Neuron (in vitro differentiated cells): ENCODE measurements at regions not wholly inside any gene's neighbourhood (a gene's known extent, or its start where the extent isn't known, plus 50 kb on each side); places are given as distances from the start of the nearest gene placed in this dataset.

Experiments
- H2AFZ ChIP-seq: one replicate; pipeline ENCODE4 v1.6.1; 2013; ENCODE audit warnings: low read depth, mild to moderate bottlenecking, inconsistent platforms, low read length, moderate library complexity
- H3K27me3 ChIP-seq: one replicate; pipeline ENCODE4 v1.6.1; 2013; ENCODE audit warnings: low read length; ENCODE audit not compliant: insufficient read depth
- H3K36me3 ChIP-seq: one replicate; pipeline ENCODE4 v1.6.1; 2013; ENCODE audit warnings: low read length; ENCODE audit not compliant: insufficient read depth
- H3K4me1 ChIP-seq: one replicate; pipeline ENCODE4 v1.6.1; 2013; ENCODE audit warnings: low read length; ENCODE audit not compliant: insufficient read depth
- H3K4me3 ChIP-seq: 2 replicates; pipeline ENCODE4 v1.5.1; 2013; ENCODE audit warnings: mild to moderate bottlenecking, low read length, moderate library complexity
- H3K9me3 ChIP-seq: one replicate; pipeline ENCODE4 v1.6.1; 2013; ENCODE audit warnings: low read length

DNA sequence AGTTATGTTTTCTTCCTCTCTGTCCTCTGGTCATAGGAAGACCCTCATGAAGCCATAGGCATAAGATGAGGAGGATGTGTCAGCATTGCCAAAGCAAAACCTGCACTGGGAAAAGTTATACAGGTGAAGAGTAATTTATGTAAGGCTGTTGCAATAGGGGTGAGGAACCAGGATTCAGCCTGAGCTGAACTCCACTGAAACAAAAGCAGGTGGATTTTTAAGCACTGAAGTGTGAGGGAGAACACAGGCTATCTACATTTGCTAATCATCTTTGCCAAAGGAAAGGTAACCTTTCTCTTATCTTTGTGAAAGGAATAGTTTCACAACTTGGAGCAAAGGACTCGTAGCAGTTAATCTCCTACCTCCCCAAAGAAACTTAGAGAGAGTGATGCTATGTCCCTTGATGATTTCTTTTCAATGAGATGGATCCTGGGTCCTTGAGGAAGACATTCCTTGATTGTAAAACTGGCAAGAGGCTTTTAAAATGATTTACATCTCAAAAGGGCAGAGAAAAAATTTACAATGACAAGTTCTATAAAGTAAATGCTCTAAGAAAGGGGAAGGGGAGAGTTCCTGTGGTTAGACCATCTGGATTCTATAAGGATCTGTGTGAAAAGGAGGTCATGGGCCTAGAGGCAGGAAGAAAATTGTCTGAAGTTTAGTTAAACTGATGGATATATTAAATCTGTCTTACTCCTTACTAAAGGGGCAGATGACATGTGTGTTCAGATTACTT lies 385.4 kb upstream of the CDH7 start:
- H3K27me3 ChIP-seq, result no peaks in the 10 kb centered on the region
- H2AFZ ChIP-seq, result no peak overlapping the region
- no peak overlapping the region for H3K4me3 ChIP-seq
- no peaks in the 10 kb centered on the region for H3K9me3 ChIP-seq
- H3K4me1 ChIP-seq, result peaks cover 16% of the 10 kb centered on the region
- H3K36me3 ChIP-seq, result no peaks in the 10 kb centered on the region

DNA sequence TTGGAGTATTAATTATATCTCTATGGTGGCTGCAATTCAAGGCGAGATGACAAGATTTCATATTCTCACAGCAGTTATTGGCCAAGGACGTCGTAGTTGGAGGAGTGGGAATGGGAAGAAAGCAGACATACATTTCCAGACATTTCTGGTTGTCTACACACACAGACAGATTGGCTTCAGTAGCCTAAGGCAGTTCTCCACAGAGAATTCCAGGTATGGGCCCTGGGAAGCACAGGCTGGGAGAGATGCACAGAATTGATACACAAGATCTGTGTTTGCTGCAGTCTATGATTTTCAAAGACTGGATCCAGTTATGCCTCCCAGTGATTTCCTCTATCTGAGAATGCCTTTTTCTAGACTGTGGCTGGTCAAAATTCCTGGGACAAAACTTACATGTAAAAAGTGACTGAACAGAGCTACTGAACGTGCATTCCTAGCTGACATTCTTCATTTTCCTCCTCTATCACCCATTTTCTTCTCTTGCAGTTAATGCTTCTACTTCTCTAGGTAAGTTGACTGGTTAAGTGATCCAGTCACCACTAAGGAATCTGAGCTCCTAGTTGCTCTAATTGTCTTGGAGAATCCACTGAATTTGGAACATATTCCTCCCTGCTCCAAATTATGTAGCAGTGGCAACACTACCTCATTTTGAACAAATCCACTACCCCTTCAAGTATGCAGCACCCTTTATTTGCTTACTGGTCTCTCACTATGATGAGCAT lies 386.7 kb upstream of the CDH7 start:
- no peaks in the 10 kb centered on the region for H3K36me3 ChIP-seq
- H2AFZ ChIP-seq, result no peak overlapping the region
- peaks cover 16% of the 10 kb centered on the region for H3K4me1 ChIP-seq
- H3K4me3 ChIP-seq, result no peak overlapping the region
- H3K9me3 ChIP-seq, result no peaks in the 10 kb centered on the region
- no peaks in the 10 kb centered on the region for H3K27me3 ChIP-seq

DNA sequence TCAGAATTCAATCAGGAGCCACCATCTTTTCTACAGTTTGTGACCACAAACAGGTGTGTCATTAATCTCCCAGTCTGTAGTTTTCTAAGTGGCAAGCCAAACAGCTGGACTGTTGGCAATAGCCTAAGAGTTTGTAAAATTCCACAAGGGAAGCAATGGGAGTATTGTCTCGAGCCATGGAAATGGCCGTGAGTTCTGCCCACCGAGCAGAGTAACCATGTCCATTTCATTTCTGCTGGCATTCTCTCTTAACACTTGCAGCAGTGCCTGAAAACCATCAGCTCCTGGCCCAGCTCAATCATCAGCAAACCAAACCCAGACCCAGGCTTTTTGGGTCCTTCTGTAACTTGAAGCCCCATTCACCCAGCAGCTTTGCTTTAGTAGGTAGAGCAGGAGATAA lies 387.8 kb upstream of the CDH7 start:
- H2AFZ ChIP-seq, result no peak overlapping the region
- H3K4me1 ChIP-seq, result peaks cover 16% of the 10 kb centered on the region
- H3K36me3 ChIP-seq, result no peaks in the 10 kb centered on the region
- H3K9me3 ChIP-seq, result no peaks in the 10 kb centered on the region
- no peaks in the 10 kb centered on the region for H3K27me3 ChIP-seq
- no peak overlapping the region for H3K4me3 ChIP-seq

DNA sequence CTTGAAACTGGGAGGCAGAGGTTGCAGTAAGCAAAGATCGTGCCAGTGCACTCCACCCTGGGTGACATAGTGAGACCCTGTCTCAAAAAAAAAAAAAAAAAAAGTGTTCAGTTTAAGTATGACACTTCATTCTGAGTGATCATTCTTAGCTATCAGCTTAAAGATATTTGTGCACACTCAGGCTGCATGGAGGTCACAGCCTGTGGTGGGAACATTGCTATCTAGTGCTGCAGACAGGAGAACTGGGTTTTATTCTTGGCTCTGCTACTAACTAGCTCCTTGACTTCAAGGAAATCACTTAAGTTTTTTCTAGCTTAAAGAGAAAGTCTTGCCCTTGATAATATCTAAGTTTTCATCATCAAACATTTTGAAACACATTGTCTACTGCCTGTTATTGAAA lies 391.3 kb upstream of the CDH7 start:
- Histone ChIP-seq H3K27me3 (no peaks in the 10 kb centered on the region), H3K4me1 (peaks cover 2% of the 10 kb centered on the region), H3K36me3 (no peaks in the 10 kb centered on the region), H3K9me3 (no peaks in the 10 kb centered on the region), H2AFZ (no peak overlapping the region), H3K4me3 (no peak overlapping the region)

DNA sequence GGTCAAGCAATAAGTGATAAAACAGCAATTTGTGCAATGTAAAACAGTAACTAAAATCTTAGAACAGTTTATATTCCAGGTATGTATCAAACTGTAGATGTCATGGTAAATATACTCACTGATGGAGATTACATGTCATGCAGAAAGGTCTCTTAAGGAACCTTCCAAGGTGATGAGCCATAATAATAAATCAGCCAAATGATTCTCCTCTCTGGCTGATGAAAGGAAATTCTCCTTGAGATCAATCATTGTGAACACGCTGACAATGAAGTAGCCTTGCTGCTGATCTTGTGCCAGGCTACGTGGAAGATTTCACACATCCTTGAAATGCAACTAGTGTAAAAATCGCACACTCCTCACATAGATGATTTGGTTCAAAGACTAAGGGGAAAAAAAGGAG lies 392.5 kb upstream of the CDH7 start:
- Histone ChIP-seq H2AFZ (peak overlapping the region; percentile 10), H3K4me3 (no peak overlapping the region), H3K36me3 (no peaks in the 10 kb centered on the region), H3K4me1 (no peaks in the 10 kb centered on the region), H3K9me3 (no peaks in the 10 kb centered on the region), H3K27me3 (no peaks in the 10 kb centered on the region)

DNA sequence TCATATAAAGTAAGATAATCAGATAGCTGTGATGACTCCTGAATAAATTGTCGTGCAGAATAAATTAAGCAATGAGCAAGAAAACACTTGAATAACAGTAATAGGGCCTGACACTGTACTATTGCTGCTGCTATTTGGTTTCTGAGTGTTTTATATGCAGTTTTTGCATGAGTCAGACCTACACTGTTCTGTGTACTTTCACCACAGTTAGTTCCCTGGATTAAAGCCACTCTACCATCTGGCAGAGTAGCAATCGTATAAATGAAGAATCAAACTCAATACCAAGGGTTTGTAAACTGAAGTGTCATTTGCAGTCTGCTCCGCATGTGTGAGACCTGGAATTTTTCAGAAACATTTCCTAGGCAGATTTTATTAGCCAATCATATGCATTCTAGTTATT lies 398.6 kb upstream of the CDH7 start:
- H3K4me3 ChIP-seq, result no peak overlapping the region
- H3K9me3 ChIP-seq, result no peaks in the 10 kb centered on the region
- H3K4me1 ChIP-seq, result no peaks in the 10 kb centered on the region
- H3K36me3 ChIP-seq, result no peaks in the 10 kb centered on the region
- H3K27me3 ChIP-seq, result no peaks in the 10 kb centered on the region
- no peak overlapping the region for H2AFZ ChIP-seq

DNA sequence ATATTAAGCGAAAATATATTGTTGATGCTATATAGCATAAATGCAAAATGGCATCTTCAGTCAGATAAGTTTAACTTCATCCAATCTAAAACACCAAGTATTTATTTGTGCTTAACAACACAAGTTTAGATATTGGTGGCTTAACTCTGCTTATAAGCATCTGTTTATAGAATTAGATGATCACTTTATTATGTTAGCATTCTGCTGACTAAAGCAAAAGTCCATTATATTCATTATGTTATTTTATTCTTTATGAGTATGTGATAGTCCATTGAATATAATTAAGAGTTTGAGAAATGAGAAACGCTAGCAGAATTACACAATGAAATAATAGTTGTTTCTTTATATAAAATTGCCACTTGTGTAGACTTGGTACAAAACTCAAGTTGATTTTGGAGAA lies 401.2 kb upstream of the CDH7 start:
- Histone ChIP-seq H3K4me1 (no peaks in the 10 kb centered on the region), H3K4me3 (no peak overlapping the region), H3K36me3 (no peaks in the 10 kb centered on the region), H3K9me3 (no peaks in the 10 kb centered on the region), H3K27me3 (no peaks in the 10 kb centered on the region), H2AFZ (no peak overlapping the region)

DNA sequence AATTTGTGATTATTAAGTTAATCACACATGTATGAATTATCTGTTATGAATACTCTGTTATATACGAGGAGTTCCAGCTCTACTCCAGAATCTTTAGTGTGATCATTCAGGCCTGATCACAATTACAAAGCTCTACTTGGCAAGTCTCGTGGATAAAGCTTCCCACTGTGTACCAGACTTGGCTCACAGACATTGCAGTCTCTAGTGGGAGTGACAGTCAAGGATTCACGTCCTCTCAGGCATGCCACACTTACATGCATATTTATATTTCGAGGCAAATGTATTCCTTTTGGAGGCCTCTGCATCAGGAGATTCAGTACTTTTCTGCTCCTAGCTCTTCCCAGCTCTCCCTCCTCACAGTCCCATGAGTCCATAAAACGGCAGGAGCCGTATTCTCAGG lies 403.4 kb upstream of the CDH7 start:
- Histone ChIP-seq H3K4me1 (no peaks in the 10 kb centered on the region), H3K27me3 (no peaks in the 10 kb centered on the region), H3K9me3 (peaks cover 2% of the 10 kb centered on the region), H3K36me3 (no peaks in the 10 kb centered on the region), H3K4me3 (no peak overlapping the region), H2AFZ (peak overlapping the region; percentile 28)

DNA sequence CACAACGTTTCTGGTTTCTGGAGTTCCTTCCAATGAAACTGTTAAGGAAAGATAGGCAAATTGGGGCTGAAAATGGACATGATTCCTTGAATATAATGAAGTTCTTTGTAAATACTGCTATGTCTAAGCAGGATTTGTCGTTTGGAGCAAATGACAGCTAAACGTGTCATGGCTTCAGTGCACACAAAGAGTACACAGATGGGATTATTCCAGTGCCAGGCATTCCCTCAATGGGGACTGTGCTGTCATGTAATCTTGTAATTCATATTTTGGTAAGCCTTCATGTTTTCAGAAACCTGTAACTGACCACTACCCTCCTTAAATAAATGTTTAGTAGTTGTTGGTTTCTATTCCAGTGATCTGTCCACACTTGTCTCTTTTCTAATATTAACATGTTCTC lies 404.7 kb upstream of the CDH7 start:
- Histone ChIP-seq H3K36me3 (no peaks in the 10 kb centered on the region), H3K9me3 (peaks cover 2% of the 10 kb centered on the region), H3K4me1 (no peaks in the 10 kb centered on the region), H2AFZ (no peak overlapping the region), H3K4me3 (no peak overlapping the region), H3K27me3 (no peaks in the 10 kb centered on the region)

DNA sequence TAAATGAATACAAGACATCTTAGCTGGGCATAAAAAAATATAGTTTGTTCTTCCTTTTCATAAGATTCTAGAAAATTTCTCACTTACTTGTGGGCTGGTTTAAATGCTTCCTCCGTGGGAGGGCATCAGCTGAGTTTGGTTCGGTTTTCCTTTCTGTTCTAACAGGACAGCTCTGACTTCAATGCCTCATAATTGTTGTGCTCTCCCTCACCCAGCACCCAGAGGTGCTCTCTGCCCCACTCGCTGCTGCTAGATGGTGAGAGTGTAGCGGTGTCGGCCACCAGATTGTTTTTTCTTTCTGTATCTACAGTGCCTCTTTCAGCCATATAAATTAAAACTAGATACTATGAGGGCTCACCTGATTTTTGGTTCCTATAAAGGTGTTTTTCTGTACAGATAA lies 407.2 kb upstream of the CDH7 start:
- no peak overlapping the region for H2AFZ ChIP-seq
- H3K9me3 ChIP-seq, result peaks cover 2% of the 10 kb centered on the region
- no peak overlapping the region for H3K4me3 ChIP-seq
- no peaks in the 10 kb centered on the region for H3K4me1 ChIP-seq
- H3K36me3 ChIP-seq, result no peaks in the 10 kb centered on the region
- H3K27me3 ChIP-seq, result no peaks in the 10 kb centered on the region

DNA sequence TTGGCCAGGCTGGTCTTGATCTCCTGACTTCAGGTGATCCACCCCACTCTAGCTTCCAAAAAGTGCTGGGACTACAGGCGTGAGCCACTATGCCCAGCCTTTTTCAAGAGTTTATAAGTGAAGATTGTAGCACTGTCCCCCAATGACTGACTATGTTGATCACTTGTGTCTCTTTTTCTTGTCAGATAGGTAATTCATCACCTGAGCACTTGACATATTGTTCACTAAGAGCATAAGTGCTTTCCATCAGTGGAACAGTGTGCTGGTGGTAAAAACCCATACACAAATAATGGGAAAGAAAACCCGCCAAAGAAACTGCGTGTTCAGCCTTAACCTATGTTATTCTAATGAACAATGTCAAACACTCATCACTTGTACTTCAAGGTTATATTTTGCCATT lies 414.4 kb upstream of the CDH7 start:
- no peaks in the 10 kb centered on the region for H3K36me3 ChIP-seq
- no peaks in the 10 kb centered on the region for H3K4me1 ChIP-seq
- H2AFZ ChIP-seq, result no peak overlapping the region
- no peaks in the 10 kb centered on the region for H3K9me3 ChIP-seq
- no peaks in the 10 kb centered on the region for H3K27me3 ChIP-seq
- H3K4me3 ChIP-seq, result no peak overlapping the region

DNA sequence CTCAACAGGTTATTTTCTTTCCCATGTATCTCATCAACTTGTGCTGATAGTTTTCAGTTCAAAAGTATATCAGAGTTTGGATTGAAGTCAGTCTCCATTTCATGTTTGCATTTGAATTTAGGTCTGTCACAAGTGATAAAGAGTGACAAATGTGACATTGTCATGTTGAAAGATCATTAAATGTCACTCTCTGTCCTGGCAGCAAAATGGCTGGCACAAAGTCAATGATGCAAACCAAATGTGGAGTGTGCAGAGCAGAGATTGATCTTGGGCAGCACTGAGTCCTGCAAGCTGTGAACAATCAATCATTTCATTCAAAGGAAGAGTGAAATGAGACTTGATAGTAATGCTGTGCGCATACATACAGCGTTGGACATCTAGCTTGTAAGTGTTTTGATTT lies 421.8 kb upstream of the CDH7 start:
- H3K9me3 ChIP-seq, result no peaks in the 10 kb centered on the region
- no peaks in the 10 kb centered on the region for H3K4me1 ChIP-seq
- H3K36me3 ChIP-seq, result no peaks in the 10 kb centered on the region
- no peak overlapping the region for H2AFZ ChIP-seq
- no peaks in the 10 kb centered on the region for H3K27me3 ChIP-seq
- no peak overlapping the region for H3K4me3 ChIP-seq

DNA sequence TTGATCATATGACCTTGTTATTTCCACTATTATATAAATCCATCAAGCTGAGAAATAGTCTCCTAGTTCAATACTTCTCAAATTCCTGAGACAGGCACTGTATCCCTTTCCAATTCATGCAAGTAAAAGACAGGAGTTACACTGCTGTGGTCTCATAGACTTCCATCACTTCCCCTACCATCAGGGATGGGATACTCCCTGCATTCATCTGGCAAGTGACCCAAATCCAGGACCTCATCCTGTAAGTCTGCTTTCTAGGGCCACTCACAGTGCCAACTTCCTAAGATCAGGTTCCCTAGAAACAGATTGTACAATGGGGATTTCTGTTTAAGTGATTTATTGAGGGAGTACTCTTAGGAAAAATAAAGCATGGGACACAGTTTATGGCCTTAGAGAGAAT lies 424.0 kb upstream of the CDH7 start:
- no peak overlapping the region for H2AFZ ChIP-seq
- H3K4me3 ChIP-seq, result no peak overlapping the region
- H3K9me3 ChIP-seq, result no peaks in the 10 kb centered on the region

DNA sequence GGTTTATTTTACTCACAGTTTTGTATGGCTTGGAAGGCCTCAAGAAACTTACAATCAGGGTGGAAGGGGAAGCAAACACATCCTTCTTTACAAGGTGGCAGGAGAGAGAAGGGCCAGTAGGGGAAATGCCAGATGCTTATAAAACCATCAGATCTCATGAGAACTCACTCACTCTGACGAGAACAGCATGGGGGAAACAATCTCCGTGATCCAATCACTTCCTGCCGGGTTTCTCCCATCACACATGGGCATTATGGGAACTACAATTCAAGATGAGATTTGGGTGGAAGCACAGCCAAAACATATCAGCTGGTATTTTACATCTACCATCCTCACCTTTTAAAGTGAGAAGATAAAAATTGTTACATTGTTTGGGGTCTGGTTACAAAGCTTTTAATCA lies 427.9 kb upstream of the CDH7 start:
- Histone ChIP-seq H3K36me3 (no peaks in the 10 kb centered on the region), H3K4me1 (no peaks in the 10 kb centered on the region), H3K9me3 (no peaks in the 10 kb centered on the region), H3K27me3 (no peaks in the 10 kb centered on the region), H2AFZ (no peak overlapping the region), H3K4me3 (no peak overlapping the region)

More for the DNA sequence above, 424.0 kb upstream of the CDH7 start:
- H3K27me3 ChIP-seq, result no peaks in the 10 kb centered on the region
- H3K36me3 ChIP-seq, result no peaks in the 10 kb centered on the region
- H3K4me1 ChIP-seq, result no peaks in the 10 kb centered on the region
